CD4-positive, alpha-beta T cell (primary cell): ENCODE measurements at regions not wholly inside any gene's neighbourhood (a gene's known extent, or its start where the extent isn't known, plus 50 kb on each side); places are given as distances from the start of the nearest gene placed in this dataset.

Experiments
- ATAC-seq: fragments of 200-7000 bp; cut with Tn5 transposase; one replicate; pipeline ENCODE4 v1.10.0; 2022; ENCODE audit warnings: mild to moderate bottlenecking; ENCODE audit not compliant: poor library complexity
- CTCF ChIA-PET: fragments of 350-600 bp; sonication (Branson Sonifier 250); formaldehyde crosslinking; loops from one replicate; lab custom pipeline; 2021; ENCODE audit warnings: antibody characterized with exemption, inconsistent platforms; lab: Charles Lee
- POLR2A ChIA-PET: fragments of 350-600 bp; sonication (Branson Sonifier 250); formaldehyde crosslinking; loops from one replicate; lab custom pipeline; 2021; ENCODE audit warnings: antibody characterized with exemption, inconsistent platforms; lab: Charles Lee
- DNase-seq, 14 experiments: peaks; one replicate each; pipeline ENCODE4 v3.0.0-alpha.2; 2013 to 2020; ENCODE audit warnings: mixed read lengths in 2 of 14
- H3K27ac ChIP-seq, 2 donors: one replicate each; pipeline versions ENCODE4 v1.5.1 to v1.7.0; 2013; ENCODE audit warnings: low read length in 2 of 2, low read depth in 1 of 2, mild to moderate bottlenecking in 1 of 2
- H3K27me3 ChIP-seq, 2 experiments: 1 replicate in 1 of 2; 2 replicates in 1 of 2; pipeline versions ENCODE4 v1.6.1 to v1.7.0; 2013; ENCODE audit warnings: low read length in 2 of 2, control low read depth in 1 of 2, mild to moderate bottlenecking in 1 of 2, moderate library complexity in 1 of 2; ENCODE audit not compliant: insufficient read depth in 2 of 2, control insufficient read depth in 1 of 2
- H3K36me3 ChIP-seq: one replicate; pipeline ENCODE4 v1.6.1; 2013; ENCODE audit warnings: low read length, control low read depth; ENCODE audit not compliant: insufficient read depth
- H3K4me1 ChIP-seq: one replicate; pipeline ENCODE4 v1.6.1; 2013; ENCODE audit warnings: low read length, control low read depth; ENCODE audit not compliant: insufficient read depth
- H3K4me3 ChIP-seq: one replicate; pipeline ENCODE4 v1.5.1; 2013; ENCODE audit warnings: mild to moderate bottlenecking, low read length, moderate library complexity
- H3K9me3 ChIP-seq, 2 experiments: 1 replicate in 1 of 2; 2 replicates in 1 of 2; pipeline versions ENCODE4 v1.6.1 to v1.7.0; 2013; ENCODE audit warnings: low read length in 2 of 2, mild to moderate bottlenecking in 2 of 2, control low read depth in 1 of 2, moderate library complexity in 1 of 2; ENCODE audit not compliant: control insufficient read depth in 1 of 2, insufficient read depth in 1 of 2
- H3K27ac Mint-ChIP-seq: one replicate; pipeline ENCODE4 v1.8.0; 2020; ENCODE audit warnings: mixed read lengths
- H3K27me3 Mint-ChIP-seq: one replicate; pipeline ENCODE4 v1.8.0; 2021; ENCODE audit warnings: mixed read lengths
- H3K36me3 Mint-ChIP-seq: one replicate; pipeline ENCODE4 v1.8.0; 2021; ENCODE audit warnings: low read depth, mixed read lengths
- H3K4me1 Mint-ChIP-seq: one replicate; pipeline ENCODE4 v1.8.0; 2021; ENCODE audit warnings: low read depth, mixed read lengths
- H3K4me3 Mint-ChIP-seq: one replicate; pipeline ENCODE4 v1.8.0; 2020; ENCODE audit warnings: mild to moderate bottlenecking, mixed read lengths
- H3K9me3 Mint-ChIP-seq: one replicate; pipeline ENCODE4 v1.8.0; 2020; ENCODE audit warnings: mixed read lengths
- intact Hi-C, 2 experiments: fragments of 100-400 bp; cut with DNase I in 1 of 2; cut with micrococcal nuclease in 1 of 2; formaldehyde crosslinking; loops; one replicate each; pipeline versions ENCODE4 v1.15.1 to v1.9.0; 2023 to 2025; cut with DNase I, micrococcal nuclease
- TF ChIP-seq, protein P1 (sequence below): fragments of 200-600 bp; IDR thresholded peaks from one replicate; pipeline ENCODE4 v1.8.0; 2022; ENCODE audit warnings: antibody characterized with exemption, mild to moderate bottlenecking

DNA sequence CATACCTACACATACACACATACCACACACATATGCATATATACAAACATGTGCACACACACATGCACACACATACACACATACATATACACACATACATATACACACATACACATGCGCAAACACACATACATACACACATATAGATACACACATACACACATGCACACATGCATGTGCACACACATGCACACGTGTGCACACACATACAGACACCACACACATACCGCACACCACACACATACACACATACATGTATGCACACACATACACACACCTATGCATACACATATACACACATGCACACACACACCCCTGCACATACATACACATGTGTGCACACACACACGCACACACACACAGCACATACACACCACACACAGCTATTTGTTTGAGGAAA is 236.5 kb downstream of the WDR11 start:
- Histone ChIP-seq H3K36me3 (no peaks in the 10 kb centered on the region), H3K27ac (no peak overlapping the region), H3K4me3 (no peak overlapping the region), H3K4me1 (no peaks in the 10 kb centered on the region), H3K9me3 (peaks cover 0 to 5% of the 10 kb centered on the region in 2 experiments), H3K27me3 (no peaks in the 10 kb centered on the region)
- Mint-ChIP-seq H3K4me1 (no peaks in the 10 kb centered on the region), H3K4me3 (no peak overlapping the region), H3K9me3 (no peaks in the 10 kb centered on the region), H3K36me3 (no peaks in the 10 kb centered on the region), H3K27ac (no peak overlapping the region), H3K27me3 (no peaks in the 10 kb centered on the region)
- CTCF ChIA-PET = no interaction called here
- POLR2A ChIA-PET = no interaction called here
- intact Hi-C loops = no loop called here
- ATAC-seq = no peak
- DNase-seq = no peak
- TF ChIP-seq, protein P1, sequence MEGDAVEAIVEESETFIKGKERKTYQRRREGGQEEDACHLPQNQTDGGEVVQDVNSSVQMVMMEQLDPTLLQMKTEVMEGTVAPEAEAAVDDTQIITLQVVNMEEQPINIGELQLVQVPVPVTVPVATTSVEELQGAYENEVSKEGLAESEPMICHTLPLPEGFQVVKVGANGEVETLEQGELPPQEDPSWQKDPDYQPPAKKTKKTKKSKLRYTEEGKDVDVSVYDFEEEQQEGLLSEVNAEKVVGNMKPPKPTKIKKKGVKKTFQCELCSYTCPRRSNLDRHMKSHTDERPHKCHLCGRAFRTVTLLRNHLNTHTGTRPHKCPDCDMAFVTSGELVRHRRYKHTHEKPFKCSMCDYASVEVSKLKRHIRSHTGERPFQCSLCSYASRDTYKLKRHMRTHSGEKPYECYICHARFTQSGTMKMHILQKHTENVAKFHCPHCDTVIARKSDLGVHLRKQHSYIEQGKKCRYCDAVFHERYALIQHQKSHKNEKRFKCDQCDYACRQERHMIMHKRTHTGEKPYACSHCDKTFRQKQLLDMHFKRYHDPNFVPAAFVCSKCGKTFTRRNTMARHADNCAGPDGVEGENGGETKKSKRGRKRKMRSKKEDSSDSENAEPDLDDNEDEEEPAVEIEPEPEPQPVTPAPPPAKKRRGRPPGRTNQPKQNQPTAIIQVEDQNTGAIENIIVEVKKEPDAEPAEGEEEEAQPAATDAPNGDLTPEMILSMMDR = no peak

DNA sequence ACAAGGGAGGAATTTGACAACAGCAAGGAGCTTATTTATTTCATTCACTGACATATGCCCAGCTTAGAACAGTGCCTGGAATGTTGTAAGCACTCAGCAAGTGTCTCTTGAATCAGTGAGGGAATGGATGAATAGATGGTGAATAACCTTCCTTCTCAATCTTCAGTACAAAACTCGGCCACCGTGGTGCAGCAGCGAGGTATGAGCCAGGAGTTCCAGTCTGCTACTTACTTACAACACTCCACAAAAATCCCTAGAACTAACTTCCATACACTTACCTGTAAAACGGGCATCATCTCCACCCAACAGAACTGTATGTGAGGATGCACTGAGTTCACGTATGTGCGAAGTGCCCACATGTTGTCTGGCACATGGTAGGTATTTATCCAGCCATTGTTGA is 237.4 kb downstream of the WDR11 start:
- no peak overlapping the region for H3K27ac Mint-ChIP-seq
- CTCF ChIA-PET = no interaction called here
- H3K36me3 Mint-ChIP-seq = no peaks in the 10 kb centered on the region
- no peak for ATAC-seq
- H3K4me1 ChIP-seq = no peaks in the 10 kb centered on the region
- no peaks in the 10 kb centered on the region for H3K36me3 ChIP-seq
- H3K9me3 ChIP-seq = peaks cover 0 to 5% of the 10 kb centered on the region in 2 experiments
- H3K27me3 ChIP-seq = no peaks in the 10 kb centered on the region
- H3K4me1 Mint-ChIP-seq = no peaks in the 10 kb centered on the region
- TF ChIP-seq, protein P1 = no peak
- H3K27me3 Mint-ChIP-seq = no peaks in the 10 kb centered on the region
- intact Hi-C loops = no loop called here
- H3K27ac ChIP-seq = no peak overlapping the region
- no peak overlapping the region for H3K4me3 Mint-ChIP-seq
- H3K9me3 Mint-ChIP-seq = no peaks in the 10 kb centered on the region
- H3K4me3 ChIP-seq = no peak overlapping the region
- DNase-seq = no peak
- POLR2A ChIA-PET = no interaction called here

DNA sequence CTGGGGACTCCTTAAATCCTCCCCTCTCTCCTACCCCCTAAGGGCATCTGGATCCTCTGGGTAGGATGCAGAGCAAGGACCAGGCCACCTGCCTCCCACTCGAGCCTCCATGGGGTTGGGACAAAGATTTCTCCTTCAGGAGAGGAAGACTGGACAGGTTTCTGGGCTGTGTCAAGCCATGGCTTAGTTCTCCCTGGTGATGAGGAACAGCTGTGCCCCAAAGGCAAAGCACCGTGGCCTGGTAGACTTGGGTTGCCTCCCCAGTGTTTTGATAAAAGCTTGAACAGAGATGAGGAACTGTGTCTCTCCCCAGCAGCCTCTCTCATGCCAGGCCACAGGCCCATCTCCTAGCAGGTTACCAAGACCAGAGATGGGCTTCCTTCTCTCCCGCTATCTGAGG is 238.3 kb downstream of the WDR11 start:
- ATAC-seq = no peak
- ChIA-PET CTCF (no interaction called here), POLR2A (no interaction called here)
- Histone ChIP-seq H3K27me3 (peaks cover 0 to 3% of the 10 kb centered on the region in 2 experiments), H3K4me1 (no peaks in the 10 kb centered on the region), H3K36me3 (no peaks in the 10 kb centered on the region), H3K27ac (no peak overlapping the region), H3K4me3 (no peak overlapping the region), H3K9me3 (peaks cover 0 to 5% of the 10 kb centered on the region in 2 experiments)
- DNase-seq = no peak
- intact Hi-C loops = no loop called here
- Mint-ChIP-seq H3K4me3 (no peak overlapping the region), H3K4me1 (no peaks in the 10 kb centered on the region), H3K9me3 (no peaks in the 10 kb centered on the region), H3K36me3 (no peaks in the 10 kb centered on the region), H3K27ac (no peak overlapping the region), H3K27me3 (no peaks in the 10 kb centered on the region)
- TF ChIP-seq, protein P1 = no peak
